ENCODE measurements at regions not wholly inside any gene's neighbourhood (a gene's known extent, or its start where the extent isn't known, plus 50 kb on each side); places are given as distances from the start of the nearest gene placed in this dataset.

GRCh38 chr12:46451276-46452021, 78.9 kb upstream of the SLC38A2 start:
- no peak for DNase-seq (ENCODE audit: low read depth in 2 of 2)

- DNase-seq (ENCODE audit: low read depth in 2 of 2), result no peak
Measured at GRCh38 chr12:46450279-46450748, 77.7 kb upstream of the SLC38A2 start.

GRCh38 chr12:46449856-46450255, 77.3 kb upstream of the SLC38A2 start:
- no peak for DNase-seq (ENCODE audit: low read depth in 2 of 2)

GRCh38 chr12:46449316-46449715, 76.7 kb upstream of the SLC38A2 start:
- no peak for DNase-seq (ENCODE audit: low read depth in 2 of 2)

- no peak for DNase-seq (ENCODE audit: low read depth in 2 of 2)
Measured at GRCh38 chr12:46446645-46447044, 74.1 kb upstream of the SLC38A2 start.

GRCh38 chr12:46445551-46446235, 73.1 kb upstream of the SLC38A2 start:
- DNase-seq (ENCODE audit: low read depth in 2 of 2), result no peak

- DNase-seq (ENCODE audit: low read depth in 2 of 2), result no peak
Measured at GRCh38 chr12:46445093-46445492, 72.5 kb upstream of the SLC38A2 start.

GRCh38 chr12:46443594-46444263, 71.2 kb upstream of the SLC38A2 start:
- no peak for DNase-seq (ENCODE audit: low read depth in 2 of 2)

- DNase-seq (ENCODE audit: low read depth in 2 of 2), result no peak
Measured at GRCh38 chr12:46442738-46443137, 70.2 kb upstream of the SLC38A2 start.

GRCh38 chr12:46442239-46442638, 69.7 kb upstream of the SLC38A2 start:
- DNase-seq (ENCODE audit: low read depth in 2 of 2), result no peak

GRCh38 chr12:46439793-46440511, 67.4 kb upstream of the SLC38A2 start:
- DNase-seq (ENCODE audit: low read depth in 2 of 2), result no peak

GRCh38 chr12:46438719-46439319, 66.2 kb upstream of the SLC38A2 start:
- no peak for DNase-seq (ENCODE audit: low read depth in 2 of 2)

- no peak for DNase-seq (ENCODE audit: low read depth in 2 of 2)
Measured at GRCh38 chr12:46438256-46438655, 65.7 kb upstream of the SLC38A2 start.

GRCh38 chr12:46437469-46437868, 64.9 kb upstream of the SLC38A2 start:
- no peak for DNase-seq (ENCODE audit: low read depth in 2 of 2)

- no peak for DNase-seq (ENCODE audit: low read depth in 2 of 2)
Measured at GRCh38 chr12:46436747-46437146, 64.2 kb upstream of the SLC38A2 start.

- no peak for DNase-seq (ENCODE audit: low read depth in 2 of 2)
Measured at GRCh38 chr12:46435625-46436024, 63.1 kb upstream of the SLC38A2 start.

GRCh38 chr12:46435029-46435428, 62.5 kb upstream of the SLC38A2 start:
- DNase-seq (ENCODE audit: low read depth in 2 of 2), result no peak

- no peak for DNase-seq (ENCODE audit: low read depth in 2 of 2)
Measured at GRCh38 chr12:46433829-46434228, 61.3 kb upstream of the SLC38A2 start.

GRCh38 chr12:46432325-46432724, 59.8 kb upstream of the SLC38A2 start:
- no peak for DNase-seq (ENCODE audit: low read depth in 2 of 2)

GRCh38 chr12:46430340-46430948, 57.9 kb upstream of the SLC38A2 start:
- DNase-seq (ENCODE audit: low read depth in 2 of 2), result no peak
